Stomach (tissue), 8 donors: ENCODE measurements at regions not wholly inside any gene's neighbourhood (a gene's known extent, or its start where the extent isn't known, plus 50 kb on each side); places are given as distances from the start of the nearest gene placed in this dataset.

Source experiments
- DNase-seq, 2 donors: peaks; one replicate each; pipeline versions ENCODE4 v3.0.0 to v3.0.0-alpha.2; 2013 to 2019
- H3K27ac ChIP-seq, 5 donors: fragments of 200-600 bp in 4 of 5; sonication (generic) in 4 of 5; one replicate each; pipeline ENCODE4 v1.5.1; 2013 to 2019; ENCODE audit warnings: mild to moderate bottlenecking in 1 of 5, moderate library complexity in 1 of 5
- H3K27me3 ChIP-seq, 3 donors: fragments of 200-600 bp; sonication (generic); one replicate each; pipeline ENCODE4 v1.5.1; 2017 to 2019; ENCODE audit warnings: mixed run types in 1 of 3
- H3K36me3 ChIP-seq, 4 donors: fragments of 200-600 bp; sonication (generic); 1 replicate in 3 of 4; 2 replicates in 1 of 4; pipeline ENCODE4 v1.5.1; 2016 to 2019
- H3K4me1 ChIP-seq, 4 donors: fragments of 200-600 bp; sonication (generic); one replicate each; pipeline ENCODE4 v1.5.1; 2016 to 2019
- H3K4me3 ChIP-seq, 4 donors: fragments of 200-600 bp; sonication (generic) in 3 of 4; one replicate each; pipeline ENCODE4 v1.5.1; 2016 to 2019; ENCODE audit warnings: mild to moderate bottlenecking in 1 of 4
- H3K9me3 ChIP-seq, 4 donors: fragments of 200-600 bp; sonication (generic); one replicate each; pipeline ENCODE4 v1.5.1; 2016 to 2019
- CTCF ChIP-seq, 7 experiments: fragments of 450-650 bp in 4 of 7; fragments of 200-600 bp in 3 of 7; sonication (generic) in 3 of 7; IDR thresholded peaks; one replicate each; pipeline ENCODE4 v1.5.1; 2016 to 2019; ENCODE audit warnings: antibody characterized with exemption in 7 of 7, control low read depth in 2 of 7, mild to moderate bottlenecking in 1 of 7
- EP300 ChIP-seq: sonication (generic); formaldehyde crosslinking; IDR thresholded peaks from one replicate; pipeline ENCODE4 v1.6.1; 2017; ENCODE audit warnings: antibody characterized with exemption
- POLR2A ChIP-seq, 4 donors: fragments of 450-650 bp; IDR thresholded peaks; one replicate each; pipeline ENCODE4 v1.6.1; 2016; ENCODE audit warnings: antibody characterized with exemption in 4 of 4, control low read depth in 2 of 4, mild to moderate bottlenecking in 1 of 4, moderate library complexity in 1 of 4
- POLR2AphosphoS5 ChIP-seq, 3 donors: sonication (generic); formaldehyde crosslinking; IDR thresholded peaks; one replicate each; pipeline ENCODE4 v1.6.1; 2016; ENCODE audit warnings: antibody characterized with exemption in 3 of 3
- WGBS, 5 donors: extraction: QIAGEN DNeasy Blood & Tissue Kit in 3 of 5; methylation state at CpG; one replicate each; pipeline versions ENCODE4 v1.1.5 to v1.1.7; 2013 to 2018; 5-methylcytosine and 5-hydroxymethylcytosine counted together
- intact Hi-C: fragments of 100-400 bp; cut with DNase I; formaldehyde crosslinking; loops from one replicate; pipeline ENCODE4 v1.15.1; 2023; ENCODE audit warnings: low total_unique reads
- donor health status: healthy with polysubstance abuse.
- donor health status: Bipolar disorder and iron deficiency.
- donor health status: healthy.

GRCh38 chr14:34198096-34198495 lies 247.2 kb upstream of the EGLN3 start:
- Histone ChIP-seq H3K9me3 (no peaks in the 10 kb centered on the region), H3K4me1 (peaks cover 0 to 9% (median 0%) of the 10 kb centered on the region in 4 donors), H3K27me3 (no peaks in the 10 kb centered on the region), H3K27ac (no peak overlapping the region), H3K4me3 (no peak overlapping the region), H3K36me3 (no peaks in the 10 kb centered on the region)
- intact Hi-C loops = no loop called here
- DNase-seq = no peak
- TF ChIP-seq CTCF (IDR thresholded peaks at IDR 0.05) (no peak), POLR2A (IDR thresholded peaks at IDR 0.05) (no peak), POLR2AphosphoS5 (IDR thresholded peaks at IDR 0.05) (no peak), EP300 (no peak)
- WGBS, 5 donors = 91 to 98% (median 94%) methylated on average over 4 of the region's 4 CpGs

GRCh38 chr14:34195964-34196363 lies 245.1 kb upstream of the EGLN3 start:
- H3K9me3 ChIP-seq = no peaks in the 10 kb centered on the region
- TF ChIP-seq POLR2A (IDR thresholded peaks at IDR 0.05) (no peak), CTCF (IDR thresholded peaks at IDR 0.05) (no peak), EP300 (no peak), POLR2AphosphoS5 (IDR thresholded peaks at IDR 0.05) (no peak)
- H3K4me1 ChIP-seq = no peaks in the 10 kb centered on the region
- no peak for DNase-seq
- no peaks in the 10 kb centered on the region for H3K27me3 ChIP-seq
- no peaks in the 10 kb centered on the region for H3K36me3 ChIP-seq
- intact Hi-C loops = no loop called here
- no peak overlapping the region for H3K4me3 ChIP-seq
- H3K27ac ChIP-seq = no peak overlapping the region

- Histone ChIP-seq H3K27me3 (no peaks in the 10 kb centered on the region), H3K27ac (no peak overlapping the region), H3K36me3 (no peaks in the 10 kb centered on the region), H3K9me3 (no peaks in the 10 kb centered on the region), H3K4me3 (no peak overlapping the region), H3K4me1 (peaks cover 0 to 6% (median 2%) of the 10 kb centered on the region in 4 donors)
- intact Hi-C loops = no loop called here
- no peak for TF ChIP-seq EP300
- TF ChIP-seq POLR2AphosphoS5 (IDR thresholded peaks at IDR 0.05) = no peak
- no peak for TF ChIP-seq POLR2A (IDR thresholded peaks at IDR 0.05)
- 51 to 65% (median 63%) methylated on average over 4 of the region's 4 CpGs for WGBS, 5 donors
- DNase-seq = no peak
Observed at GRCh38 chr14:34190717-34191116, 239.8 kb upstream of the EGLN3 start.

- Histone ChIP-seq H3K36me3 (no peaks in the 10 kb centered on the region), H3K9me3 (no peaks in the 10 kb centered on the region), H3K4me3 (no peak overlapping the region), H3K27ac (no peak overlapping the region), H3K27me3 (no peaks in the 10 kb centered on the region), H3K4me1 (peaks cover 0 to 6% (median 2%) of the 10 kb centered on the region in 4 donors)
- WGBS, 5 donors = 36 to 71% (median 53%) methylated on average over 3 of the region's 3 CpGs
- TF ChIP-seq CTCF (IDR thresholded peaks at IDR 0.05) = no peak
- TF ChIP-seq POLR2AphosphoS5 (IDR thresholded peaks at IDR 0.05) = no peak
- no peak for TF ChIP-seq EP300
- no peak for TF ChIP-seq POLR2A (IDR thresholded peaks at IDR 0.05)
- intact Hi-C loops = no loop called here
- DNase-seq = no peak
Observed at GRCh38 chr14:34189866-34190265, 239.0 kb upstream of the EGLN3 start.

GRCh38 chr14:34187519-34188044 lies 236.7 kb upstream of the EGLN3 start:
- Histone ChIP-seq H3K4me1 (peaks cover 0 to 6% (median 2%) of the 10 kb centered on the region in 4 donors), H3K36me3 (no peaks in the 10 kb centered on the region), H3K27me3 (no peaks in the 10 kb centered on the region), H3K27ac (no peak overlapping the region), H3K9me3 (no peaks in the 10 kb centered on the region), H3K4me3 (no peak overlapping the region)
- 91 to 98% (median 97%) methylated on average over 3 of the region's 3 CpGs for WGBS, 5 donors
- intact Hi-C loops = no loop called here
- no peak for DNase-seq
- TF ChIP-seq POLR2A (IDR thresholded peaks at IDR 0.05) = no peak
- TF ChIP-seq POLR2AphosphoS5 (IDR thresholded peaks at IDR 0.05) = no peak
